ENCODE measurements at regions not wholly inside any gene's neighbourhood (a gene's known extent, or its start where the extent isn't known, plus 50 kb on each side); places are given as distances from the start of the nearest gene placed in this dataset.

- DNase-seq = no peak
- WGBS (ENCODE audit: insufficient coverage) = 97% methylated on average over 4 of the region's 4 CpGs
- CTCF ChIA-PET = no interaction called here
- Histone ChIP-seq H3K4me1 (ENCODE audit: control extremely low read depth in 1 of 4, control insufficient read depth in 4 of 4, insufficient read depth in 4 of 4, low read length in 3 of 4) (no peaks in the 10 kb centered on the region), H3K27me3 (replicated peaks in 2 of 5; ENCODE audit: control insufficient read depth in 4 of 5, insufficient read depth in 5 of 5, low read length in 4 of 5) (peaks cover 0 to 2% (median 0%) of the 10 kb centered on the region in 5 experiments), H3K4me3 (ENCODE audit: control insufficient read depth in 1 of 7, extremely low read depth in 1 of 7, insufficient read depth in 4 of 7, low read depth in 2 of 7, low read length in 6 of 7) (no peak overlapping the region), H3K9me3 (ENCODE audit: control extremely low read depth in 1 of 5, control insufficient read depth in 4 of 5, insufficient read depth in 2 of 5, low read depth in 1 of 5, low read length in 4 of 5) (no peaks in the 10 kb centered on the region), H3K27ac (ENCODE audit: insufficient read depth in 1 of 2, low read depth in 1 of 2, low read length in 2 of 2, poor library complexity in 1 of 2, severe bottlenecking in 2 of 2) (no peak overlapping the region), H3K36me3 (ENCODE audit: control insufficient read depth in 4 of 4, insufficient read depth in 4 of 4, low read length in 3 of 4) (no peaks in the 10 kb centered on the region)
- POLR2A ChIA-PET = no interaction called here
These were observed 98.1 kb upstream of the CLSTN2 start for GRCh38 chr3:139836698-139837464.

GRCh38 chr3:139835830-139836683 is 98.9 kb upstream of the CLSTN2 start:
- POLR2A ChIA-PET = no interaction called here
- H3K4me3 ChIP-seq (ENCODE audit: control insufficient read depth in 1 of 7, extremely low read depth in 1 of 7, insufficient read depth in 4 of 7, low read depth in 2 of 7, low read length in 6 of 7) = no peak overlapping the region
- no peaks in the 10 kb centered on the region for H3K9me3 ChIP-seq (ENCODE audit: control extremely low read depth in 1 of 5, control insufficient read depth in 4 of 5, insufficient read depth in 2 of 5, low read depth in 1 of 5, low read length in 4 of 5)
- no peaks in the 10 kb centered on the region for H3K4me1 ChIP-seq (ENCODE audit: control extremely low read depth in 1 of 4, control insufficient read depth in 4 of 4, insufficient read depth in 4 of 4, low read length in 3 of 4)
- WGBS (ENCODE audit: insufficient coverage) = 92% methylated on average over 6 of the region's 7 CpGs
- no peaks in the 10 kb centered on the region for H3K36me3 ChIP-seq (ENCODE audit: control insufficient read depth in 4 of 4, insufficient read depth in 4 of 4, low read length in 3 of 4)
- DNase-seq = no peak
- H3K27ac ChIP-seq (ENCODE audit: insufficient read depth in 1 of 2, low read depth in 1 of 2, low read length in 2 of 2, poor library complexity in 1 of 2, severe bottlenecking in 2 of 2) = no peak overlapping the region
- CTCF ChIA-PET = no interaction called here
- H3K27me3 ChIP-seq (replicated peaks in 2 of 5; ENCODE audit: control insufficient read depth in 4 of 5, insufficient read depth in 5 of 5, low read length in 4 of 5) = peaks cover 0 to 2% (median 0%) of the 10 kb centered on the region in 5 experiments

GRCh38 chr3:139832998-139833397 is 102.0 kb upstream of the CLSTN2 start:
- no peaks in the 10 kb centered on the region for H3K9me3 ChIP-seq (ENCODE audit: control extremely low read depth in 1 of 5, control insufficient read depth in 4 of 5, insufficient read depth in 2 of 5, low read depth in 1 of 5, low read length in 4 of 5)
- no peak overlapping the region for H3K4me3 ChIP-seq (ENCODE audit: control insufficient read depth in 1 of 7, extremely low read depth in 1 of 7, insufficient read depth in 4 of 7, low read depth in 2 of 7, low read length in 6 of 7)
- no peak for DNase-seq
- peaks cover 0 to 5% (median 2%) of the 10 kb centered on the region in 5 experiments for H3K27me3 ChIP-seq (replicated peaks in 2 of 5; ENCODE audit: control insufficient read depth in 4 of 5, insufficient read depth in 5 of 5, low read length in 4 of 5)
- H3K36me3 ChIP-seq (ENCODE audit: control insufficient read depth in 4 of 4, insufficient read depth in 4 of 4, low read length in 3 of 4) = no peaks in the 10 kb centered on the region
- no peak overlapping the region for H3K27ac ChIP-seq (ENCODE audit: insufficient read depth in 1 of 2, low read depth in 1 of 2, low read length in 2 of 2, poor library complexity in 1 of 2, severe bottlenecking in 2 of 2)
- ChIA-PET POLR2A (no interaction called here), CTCF (no interaction called here)
- WGBS (ENCODE audit: insufficient coverage) = 96% methylated on average over 2 of the region's 4 CpGs
- H3K4me1 ChIP-seq (ENCODE audit: control extremely low read depth in 1 of 4, control insufficient read depth in 4 of 4, insufficient read depth in 4 of 4, low read length in 3 of 4) = no peaks in the 10 kb centered on the region

GRCh38 chr3:139830817-139831216 is 104.2 kb upstream of the CLSTN2 start:
- 90% methylated on average over 10 of the region's 11 CpGs for WGBS (ENCODE audit: insufficient coverage)
- Histone ChIP-seq H3K36me3 (ENCODE audit: control insufficient read depth in 4 of 4, insufficient read depth in 4 of 4, low read length in 3 of 4) (no peaks in the 10 kb centered on the region), H3K4me1 (ENCODE audit: control extremely low read depth in 1 of 4, control insufficient read depth in 4 of 4, insufficient read depth in 4 of 4, low read length in 3 of 4) (no peaks in the 10 kb centered on the region), H3K4me3 (ENCODE audit: control insufficient read depth in 1 of 7, extremely low read depth in 1 of 7, insufficient read depth in 4 of 7, low read depth in 2 of 7, low read length in 6 of 7) (no peak overlapping the region), H3K27ac (ENCODE audit: insufficient read depth in 1 of 2, low read depth in 1 of 2, low read length in 2 of 2, poor library complexity in 1 of 2, severe bottlenecking in 2 of 2) (no peak overlapping the region), H3K9me3 (ENCODE audit: control extremely low read depth in 1 of 5, control insufficient read depth in 4 of 5, insufficient read depth in 2 of 5, low read depth in 1 of 5, low read length in 4 of 5) (no peaks in the 10 kb centered on the region), H3K27me3 (replicated peaks in 2 of 5; ENCODE audit: control insufficient read depth in 4 of 5, insufficient read depth in 5 of 5, low read length in 4 of 5) (peaks cover 0 to 5% (median 0%) of the 10 kb centered on the region in 5 experiments)
- no peak for DNase-seq
- POLR2A ChIA-PET = no interaction called here
- CTCF ChIA-PET = no interaction called here

DNA sequence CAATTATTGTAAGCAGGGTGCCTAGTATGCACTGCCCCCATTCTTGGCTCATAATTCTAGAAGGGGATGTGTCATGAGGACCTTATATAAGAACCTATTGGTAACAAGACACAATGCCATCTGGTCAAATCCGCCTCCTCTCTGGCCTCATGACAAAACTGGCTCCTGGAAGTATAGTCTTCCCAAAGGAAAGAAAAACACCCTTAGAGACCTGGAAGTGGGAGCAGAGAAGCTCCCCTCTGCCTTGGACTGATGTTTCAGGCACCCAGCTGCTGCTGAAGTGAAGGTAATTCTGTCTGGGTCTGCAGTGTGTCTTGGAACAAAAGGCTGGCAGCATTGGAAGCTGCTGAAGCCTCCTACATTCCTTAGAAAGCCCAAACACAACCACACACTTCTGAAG is 107.2 kb upstream of the CLSTN2 start:
- CTCF ChIA-PET = no interaction called here
- H3K9me3 ChIP-seq (ENCODE audit: control extremely low read depth in 1 of 5, control insufficient read depth in 4 of 5, insufficient read depth in 2 of 5, low read depth in 1 of 5, low read length in 4 of 5) = no peaks in the 10 kb centered on the region
- H3K27me3 ChIP-seq (replicated peaks in 2 of 5; ENCODE audit: control insufficient read depth in 4 of 5, insufficient read depth in 5 of 5, low read length in 4 of 5) = peaks cover 0 to 5% (median 0%) of the 10 kb centered on the region in 5 experiments
- DNase-seq = no peak
- H3K36me3 ChIP-seq (ENCODE audit: control insufficient read depth in 4 of 4, insufficient read depth in 4 of 4, low read length in 3 of 4) = no peaks in the 10 kb centered on the region
- H3K4me1 ChIP-seq (ENCODE audit: control extremely low read depth in 1 of 4, control insufficient read depth in 4 of 4, insufficient read depth in 4 of 4, low read length in 3 of 4) = no peaks in the 10 kb centered on the region
- POLR2A ChIA-PET = no interaction called here
- no peak overlapping the region for H3K27ac ChIP-seq (ENCODE audit: insufficient read depth in 1 of 2, low read depth in 1 of 2, low read length in 2 of 2, poor library complexity in 1 of 2, severe bottlenecking in 2 of 2)
- H3K4me3 ChIP-seq (ENCODE audit: control insufficient read depth in 1 of 7, extremely low read depth in 1 of 7, insufficient read depth in 4 of 7, low read depth in 2 of 7, low read length in 6 of 7) = no peak overlapping the region
- WGBS (ENCODE audit: insufficient coverage) = 100% methylated on average over 1 of the region's 1 CpG

DNA sequence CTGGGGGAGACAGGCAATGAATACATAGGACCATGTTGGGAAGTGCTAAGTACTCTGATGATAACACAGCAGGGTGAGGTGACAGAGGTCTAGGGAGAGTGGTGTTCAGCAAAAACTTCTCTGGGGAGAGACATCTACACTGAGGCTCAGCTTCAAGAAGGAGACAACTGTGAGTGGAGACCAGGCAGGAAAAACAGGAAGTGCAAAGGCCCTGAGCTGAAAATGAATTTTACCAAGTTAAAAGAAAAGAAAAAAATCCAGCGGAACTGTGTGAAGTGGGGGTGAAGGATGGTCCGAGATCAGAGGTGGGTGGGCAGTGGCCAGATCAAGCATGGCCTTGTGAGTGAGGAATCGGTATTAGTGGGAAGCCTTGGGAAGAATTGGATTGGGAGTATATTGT is 110.1 kb upstream of the CLSTN2 start:
- POLR2A ChIA-PET = no interaction called here

DNA sequence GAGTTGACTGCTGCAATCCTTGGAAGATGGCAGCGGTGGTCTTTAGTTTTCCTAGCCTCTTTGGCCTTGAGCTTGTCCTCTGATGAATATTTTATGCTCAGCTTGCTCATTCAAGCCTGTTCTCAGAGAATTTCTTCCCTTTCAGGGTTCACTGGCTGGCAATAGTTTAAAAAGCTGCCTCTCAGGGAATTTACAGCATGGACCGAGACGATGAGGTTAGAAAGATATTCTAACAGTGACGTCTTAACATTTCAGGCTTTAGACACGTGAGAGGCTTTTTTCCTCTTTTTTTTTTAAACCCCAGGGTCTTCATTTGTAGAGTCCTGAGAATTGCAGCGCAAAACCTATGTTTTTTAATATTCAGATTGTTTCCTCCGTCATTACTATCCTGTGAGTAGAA is 120.3 kb upstream of the CLSTN2 start:
- CTCF ChIA-PET = no interaction called here
- POLR2A ChIA-PET = no interaction called here
- peaks cover 0 to 1% (median 0%) of the 10 kb centered on the region in 5 experiments for H3K27me3 ChIP-seq (replicated peaks in 2 of 5; ENCODE audit: control insufficient read depth in 4 of 5, insufficient read depth in 5 of 5, low read length in 4 of 5)
- no peaks in the 10 kb centered on the region for H3K36me3 ChIP-seq (ENCODE audit: control insufficient read depth in 4 of 4, insufficient read depth in 4 of 4, low read length in 3 of 4)
- H3K4me3 ChIP-seq (ENCODE audit: control insufficient read depth in 1 of 7, extremely low read depth in 1 of 7, insufficient read depth in 4 of 7, low read depth in 2 of 7, low read length in 6 of 7) = no peak overlapping the region
- 93% methylated on average over 6 of the region's 7 CpGs for WGBS (ENCODE audit: insufficient coverage)
- H3K27ac ChIP-seq (ENCODE audit: insufficient read depth in 1 of 2, low read depth in 1 of 2, low read length in 2 of 2, poor library complexity in 1 of 2, severe bottlenecking in 2 of 2) = no peak overlapping the region
- H3K9me3 ChIP-seq (ENCODE audit: control extremely low read depth in 1 of 5, control insufficient read depth in 4 of 5, insufficient read depth in 2 of 5, low read depth in 1 of 5, low read length in 4 of 5) = peaks cover 0 to 3% (median 0%) of the 10 kb centered on the region in 5 experiments
- H3K4me1 ChIP-seq (ENCODE audit: control extremely low read depth in 1 of 4, control insufficient read depth in 4 of 4, insufficient read depth in 4 of 4, low read length in 3 of 4) = no peaks in the 10 kb centered on the region
- DNase-seq = no peak

More for the DNA sequence above, 110.1 kb upstream of the CLSTN2 start:
- no peak overlapping the region for H3K27ac ChIP-seq (ENCODE audit: insufficient read depth in 1 of 2, low read depth in 1 of 2, low read length in 2 of 2, poor library complexity in 1 of 2, severe bottlenecking in 2 of 2)
- CTCF ChIA-PET = no interaction called here
- H3K4me3 ChIP-seq (ENCODE audit: control insufficient read depth in 1 of 7, extremely low read depth in 1 of 7, insufficient read depth in 4 of 7, low read depth in 2 of 7, low read length in 6 of 7) = no peak overlapping the region
- H3K27me3 ChIP-seq (replicated peaks in 2 of 5; ENCODE audit: control insufficient read depth in 4 of 5, insufficient read depth in 5 of 5, low read length in 4 of 5) = peaks cover 0 to 2% (median 0%) of the 10 kb centered on the region in 5 experiments
- no peaks in the 10 kb centered on the region for H3K36me3 ChIP-seq (ENCODE audit: control insufficient read depth in 4 of 4, insufficient read depth in 4 of 4, low read length in 3 of 4)
- no peaks in the 10 kb centered on the region for H3K4me1 ChIP-seq (ENCODE audit: control extremely low read depth in 1 of 4, control insufficient read depth in 4 of 4, insufficient read depth in 4 of 4, low read length in 3 of 4)
- WGBS (ENCODE audit: insufficient coverage) = 94% methylated on average over 3 of the region's 3 CpGs
- no peak for DNase-seq
- H3K9me3 ChIP-seq (ENCODE audit: control extremely low read depth in 1 of 5, control insufficient read depth in 4 of 5, insufficient read depth in 2 of 5, low read depth in 1 of 5, low read length in 4 of 5) = no peaks in the 10 kb centered on the region

Data from common myeloid progenitor, CD34-positive (primary cell).